GM18519 (cell line): ENCODE measurements at regions not wholly inside any gene's neighbourhood (a gene's known extent, or its start where the extent isn't known, plus 50 kb on each side); places are given as distances from the start of the nearest gene placed in this dataset.
"Not testable (repeated sequence)": the region's sequence is repeated elsewhere in the genome, so short reads cannot be mapped to it uniquely, and the experiment has no call there.

Experiments
- ATAC-seq: cut with Tn5 transposase; IDR thresholded peaks from one replicate; pipeline ENCODE4 v1.9.1; 2021; ENCODE audit warnings: mild to moderate bottlenecking, moderate library complexity; ENCODE audit not compliant: unreplicated experiment, low FRiP score

DNA sequence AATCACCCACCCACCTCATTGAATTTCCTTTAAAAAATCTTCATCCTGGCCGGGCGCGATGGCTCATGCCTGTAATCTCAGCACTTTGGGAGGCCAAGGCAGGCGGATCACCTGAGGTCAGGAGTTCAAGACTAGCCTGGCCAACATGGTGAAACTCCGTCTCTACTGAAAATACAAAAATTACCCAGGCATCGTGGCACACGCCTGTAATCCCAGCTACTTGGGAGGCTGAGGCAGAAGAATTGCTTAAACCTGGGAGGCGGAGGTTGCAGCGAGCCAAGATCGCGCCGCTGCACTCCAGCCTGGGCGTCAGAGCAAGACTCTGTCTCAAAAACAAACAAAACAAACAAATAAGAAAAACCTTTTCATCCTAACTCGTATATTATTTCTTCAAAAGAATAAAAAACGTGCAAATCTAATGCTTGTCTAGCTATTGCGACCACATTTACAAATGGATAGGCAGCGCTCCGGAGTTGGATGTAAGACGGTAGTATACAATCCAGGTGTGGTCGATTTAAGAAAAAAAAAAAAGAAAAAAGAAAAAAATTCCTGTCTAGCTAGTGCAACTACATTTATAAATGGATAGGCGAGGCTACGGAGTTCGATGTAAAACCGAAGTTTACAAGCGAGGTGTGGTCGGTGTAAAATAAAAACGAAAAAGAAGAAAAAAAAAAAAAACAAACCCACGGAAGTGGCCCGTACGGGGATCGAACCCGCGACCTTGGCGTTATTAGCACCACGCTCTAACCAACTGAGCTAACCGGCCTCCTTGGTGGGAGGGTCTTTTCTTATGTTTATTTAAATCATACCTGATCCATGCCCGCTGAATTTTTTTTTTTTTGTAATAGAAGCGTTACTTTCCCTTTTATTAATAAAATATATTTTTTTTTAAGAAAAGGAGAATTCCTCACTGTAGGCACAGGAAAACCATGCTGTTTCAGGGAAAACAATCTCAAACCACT is 70.7 kb upstream of the PRSS16 start:
- ATAC-seq, result no peak

DNA sequence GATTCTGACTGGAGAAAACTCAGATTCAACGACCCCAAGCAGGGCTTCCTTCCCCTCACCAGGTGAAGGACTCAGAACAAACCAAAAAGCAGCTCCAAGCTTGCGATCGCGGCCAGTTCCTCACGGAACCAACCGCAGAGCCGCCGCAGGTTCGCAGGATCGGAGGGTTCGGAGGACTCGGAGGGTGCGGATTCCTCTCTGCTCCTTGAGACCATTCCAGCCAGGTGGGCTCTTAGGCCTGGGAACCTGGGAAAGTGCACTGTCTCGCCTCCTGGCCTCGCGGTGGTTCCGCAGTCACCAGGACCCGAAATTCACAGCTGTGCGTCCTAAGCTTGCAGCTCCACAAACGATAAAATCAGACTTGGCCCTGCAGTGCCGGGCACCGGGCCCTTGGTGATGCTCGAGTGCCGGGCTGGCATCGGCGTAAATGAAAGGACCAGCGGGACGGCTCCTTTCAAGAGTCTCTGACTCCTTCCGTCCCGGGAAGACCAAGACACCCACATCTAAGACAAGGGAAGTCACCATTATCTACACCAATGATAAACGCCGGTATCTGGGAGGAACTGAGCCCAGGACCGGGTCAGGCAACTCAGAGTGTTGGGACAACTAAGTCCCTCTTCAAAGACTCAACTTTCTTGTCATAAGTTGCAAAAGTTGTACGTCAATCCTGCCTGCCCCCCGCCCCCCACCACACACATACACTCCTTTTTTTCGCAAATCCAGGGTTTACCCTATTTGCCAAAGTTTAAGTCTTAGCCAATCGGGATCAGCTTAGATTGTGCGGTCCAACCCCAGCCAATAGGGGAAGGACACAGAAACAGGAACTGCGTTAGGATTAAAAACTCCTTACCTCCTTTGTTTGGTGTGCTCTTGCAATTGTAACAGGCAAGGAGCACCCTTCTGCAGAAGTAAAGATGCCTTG is 69.8 kb upstream of the PRSS16 start:
- peak; percentile 36 for ATAC-seq

GRCh38 chr6:27178407-27178730 is 69.1 kb upstream of the PRSS16 start:
- no peak for ATAC-seq

DNA sequence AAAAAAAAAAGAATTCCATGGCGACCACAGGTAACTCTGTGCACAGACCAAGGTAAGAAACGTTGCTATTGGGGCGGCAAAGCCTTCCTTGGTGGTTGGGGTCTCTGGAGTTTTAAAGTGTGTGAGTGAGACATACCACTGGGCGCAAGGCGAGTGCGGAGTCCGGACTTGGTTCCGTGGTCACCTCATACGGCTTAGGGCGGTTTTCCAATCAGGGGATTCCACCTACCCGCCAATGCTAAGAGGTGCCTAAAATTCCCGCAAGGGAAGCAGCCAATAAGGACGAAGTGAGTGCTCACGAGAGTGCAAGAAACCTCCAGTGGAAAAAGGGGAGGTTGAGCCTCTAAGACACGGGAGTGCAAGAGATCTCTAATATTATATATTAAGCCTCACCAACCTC is 68.6 kb upstream of the PRSS16 start:
- no peak for ATAC-seq

- no peak for ATAC-seq
These were observed 64.3 kb upstream of the PRSS16 start for GRCh38 chr6:27183060-27183832.

DNA sequence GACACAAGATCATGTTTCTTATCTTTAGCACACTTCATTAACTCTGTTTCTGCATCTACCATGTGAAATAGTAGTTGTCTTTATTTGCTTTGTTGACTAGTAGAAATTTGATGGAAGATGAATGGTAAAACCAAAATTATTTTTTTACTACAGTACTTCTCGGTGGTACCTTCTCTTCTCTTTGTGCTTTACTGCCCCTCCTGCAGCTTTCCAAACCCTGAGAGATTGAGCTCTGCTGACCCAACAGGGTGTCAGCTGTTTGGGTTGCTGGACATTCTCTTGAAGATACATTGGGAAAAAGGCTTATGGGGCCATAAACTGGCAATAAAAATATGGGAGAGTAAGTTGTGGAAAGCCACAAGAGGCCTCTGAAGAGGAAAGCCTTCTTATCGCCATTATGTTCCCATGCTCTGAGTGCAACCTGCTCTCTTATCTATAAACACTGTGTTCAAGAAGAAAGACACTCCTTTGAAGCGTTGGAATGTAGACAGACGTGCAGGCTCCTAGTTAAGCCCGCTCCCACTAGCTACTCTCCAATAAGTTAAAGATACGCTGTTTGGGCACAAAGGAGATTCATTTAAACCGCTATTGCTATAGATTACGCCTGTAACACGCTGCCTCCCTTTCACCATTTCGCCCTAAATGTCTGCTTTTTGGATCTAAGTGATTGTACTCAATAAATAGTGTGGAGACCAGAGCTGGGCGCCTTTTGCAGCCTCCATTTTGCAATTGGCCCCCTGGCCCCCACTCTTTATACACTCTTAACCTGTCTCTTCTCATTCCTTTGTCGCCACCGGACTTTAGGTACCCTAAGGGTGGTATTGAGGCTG is 60.1 kb upstream of the PRSS16 start:
- no peak for ATAC-seq

DNA sequence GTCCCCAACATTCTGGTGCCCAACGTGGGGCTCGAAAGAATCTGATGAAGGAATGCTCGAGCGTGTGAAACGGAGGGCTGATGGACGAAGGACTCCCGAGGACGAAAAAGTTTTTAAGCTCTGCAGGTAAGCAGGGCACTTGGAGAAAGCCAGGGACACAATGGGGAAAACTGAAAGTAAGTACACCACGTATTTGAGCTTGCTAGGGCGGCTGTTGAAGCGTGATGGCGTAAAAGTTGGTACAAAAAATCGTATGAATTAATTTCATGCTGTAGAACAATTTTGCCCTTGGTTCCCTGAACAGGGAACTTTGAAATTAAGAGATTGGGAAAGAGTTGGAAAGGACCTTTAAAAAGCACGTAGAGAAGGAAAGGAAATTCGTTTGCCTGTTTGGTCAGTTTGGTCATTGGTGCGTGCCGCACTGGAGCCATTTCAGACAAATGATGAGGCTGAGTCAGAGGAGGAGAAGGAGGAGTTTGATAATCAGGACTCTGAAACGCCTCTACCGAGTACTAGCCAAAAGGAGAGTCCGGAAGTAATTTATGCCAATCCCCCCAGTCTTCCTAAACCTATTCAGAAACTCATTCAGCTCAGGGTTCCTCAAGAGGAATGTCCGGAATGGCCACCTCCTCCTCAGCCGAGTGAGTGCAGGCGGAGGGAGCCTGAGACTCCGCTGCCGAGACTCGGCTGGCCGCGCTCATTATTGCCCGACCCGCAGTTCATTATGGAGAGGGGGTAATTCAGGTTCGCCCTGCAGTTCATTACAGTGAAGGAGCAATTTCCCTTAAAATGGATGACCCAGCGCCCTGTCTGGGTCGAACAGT is 59.2 kb upstream of the PRSS16 start:
- ATAC-seq, result peak; percentile 75

GRCh38 chr6:27188885-27189418 is 58.5 kb upstream of the PRSS16 start:
- ATAC-seq, result no peak

DNA sequence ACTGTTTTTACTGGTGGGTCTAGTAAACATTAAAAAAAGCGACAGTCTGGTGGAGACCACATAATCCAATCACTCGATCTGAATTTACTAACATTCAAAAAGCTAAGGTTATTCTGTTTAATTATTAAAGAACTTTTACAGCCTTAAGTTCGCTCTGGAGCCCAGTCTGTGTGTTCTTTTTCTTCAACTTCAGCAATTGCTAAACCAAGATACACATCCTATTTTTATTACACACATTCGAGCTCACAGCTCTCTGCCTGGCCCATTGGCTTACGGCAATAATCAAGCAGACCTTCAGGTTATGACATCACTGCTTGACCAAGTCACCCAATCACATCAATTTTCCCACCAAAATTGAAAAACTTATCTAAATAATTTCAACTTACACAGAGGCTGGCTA is 57.4 kb upstream of the PRSS16 start:
- no peak for ATAC-seq

- not testable (repeated sequence) for ATAC-seq
These were observed 53.0 kb upstream of the PRSS16 start for GRCh38 chr6:27194453-27194852.

GRCh38 chr6:27195547-27195946 is 52.0 kb upstream of the PRSS16 start:
- not testable (repeated sequence) for ATAC-seq
